H9 (cell line): ENCODE measurements at regions not wholly inside any gene's neighbourhood (a gene's known extent, or its start where the extent isn't known, plus 50 kb on each side); places are given as distances from the start of the nearest gene placed in this dataset.

Experiments used
- DNase-seq: peaks from one replicate; pipeline ENCODE4 v3.0.0-alpha.2; 2017
- H2AFZ ChIP-seq: one replicate; pipeline ENCODE4 v1.6.1; 2013; ENCODE audit warnings: mild to moderate bottlenecking, low read length, control low read depth, moderate library complexity
- H2AK5ac ChIP-seq: 2 replicates; pipeline ENCODE4 v1.6.1; 2013; ENCODE audit warnings: low read length, control low read depth, mixed read lengths; ENCODE audit not compliant: insufficient read length
- H2BK120ac ChIP-seq: one replicate; pipeline ENCODE4 v1.6.1; 2013; ENCODE audit warnings: low read depth, mild to moderate bottlenecking, low read length, control low read depth, inconsistent platforms; ENCODE audit not compliant: poor library complexity, severe bottlenecking
- H2BK12ac ChIP-seq: 2 replicates; pipeline ENCODE4 v1.6.1; 2013; ENCODE audit warnings: low read length, control low read depth, mixed read lengths, low read depth; ENCODE audit not compliant: insufficient read length
- H2BK15ac ChIP-seq: 2 replicates; pipeline ENCODE4 v1.6.1; 2013; ENCODE audit warnings: low read depth, low read length, control low read depth
- H2BK20ac ChIP-seq: one replicate; pipeline ENCODE4 v1.6.1; 2013; ENCODE audit warnings: low read depth, mild to moderate bottlenecking, low read length, control low read depth, inconsistent platforms; ENCODE audit not compliant: poor library complexity, severe bottlenecking
- H2BK5ac ChIP-seq: 2 replicates; pipeline ENCODE4 v1.6.1; 2013; ENCODE audit warnings: low read length, control low read depth, mixed read lengths; ENCODE audit not compliant: insufficient read length
- H3K14ac ChIP-seq: 2 replicates; pipeline ENCODE4 v1.6.1; 2013; ENCODE audit warnings: low read length, control low read depth; ENCODE audit not compliant: insufficient read depth
- H3K18ac ChIP-seq: 2 replicates; pipeline ENCODE4 v1.6.1; 2013; ENCODE audit warnings: low read depth, mild to moderate bottlenecking, mixed read lengths, low read length, control low read depth; ENCODE audit not compliant: insufficient read length
- H3K23ac ChIP-seq: 2 replicates; pipeline ENCODE4 v1.6.1; 2013; ENCODE audit warnings: low read length, control low read depth, mixed read lengths, low read depth; ENCODE audit not compliant: insufficient read length
- H3K23me2 ChIP-seq: 2 replicates; pipeline ENCODE4 v1.6.1; 2013; ENCODE audit warnings: low read depth, mild to moderate bottlenecking, mixed read lengths, low read length, control low read depth; ENCODE audit not compliant: insufficient read length, poor library complexity, severe bottlenecking
- H3K27ac ChIP-seq: 2 replicates; pipeline ENCODE4 v1.5.1; 2013; ENCODE audit warnings: low read length, control low read depth, mixed read lengths, low read depth; ENCODE audit not compliant: insufficient read length
- H3K27me3 ChIP-seq: 2 replicates; pipeline ENCODE4 v1.6.1; 2013; ENCODE audit warnings: low read length, control low read depth, inconsistent platforms; ENCODE audit not compliant: insufficient read depth
- H3K4ac ChIP-seq: 2 replicates; pipeline ENCODE4 v1.6.1; 2013; ENCODE audit warnings: low read depth, mild to moderate bottlenecking, control low read depth, inconsistent platforms, low read length, moderate library complexity
- H3K4me1 ChIP-seq: 2 replicates; pipeline ENCODE4 v1.6.1; 2013; ENCODE audit warnings: low read length, control low read depth, inconsistent platforms; ENCODE audit not compliant: insufficient read depth
- H3K4me2 ChIP-seq: 2 replicates; pipeline ENCODE4 v1.6.1; 2013; ENCODE audit warnings: low read length, control low read depth, mixed read lengths; ENCODE audit not compliant: insufficient read length, insufficient read depth
- H3K56ac ChIP-seq: 2 replicates; pipeline ENCODE4 v1.6.1; 2013; ENCODE audit warnings: low read depth, mild to moderate bottlenecking, mixed read lengths, low read length, control low read depth; ENCODE audit not compliant: insufficient read length
- H3K79me1 ChIP-seq: 2 replicates; pipeline ENCODE4 v1.6.1; 2013; ENCODE audit warnings: low read depth, mild to moderate bottlenecking, moderate library complexity, low read length, control low read depth, inconsistent platforms; ENCODE audit not compliant: insufficient read depth, poor library complexity, severe bottlenecking
- H3K79me2 ChIP-seq: 2 replicates; pipeline ENCODE4 v1.6.1; 2013; ENCODE audit warnings: low read length, control low read depth, inconsistent platforms; ENCODE audit not compliant: insufficient read depth
- H3K9ac ChIP-seq: 2 replicates; pipeline ENCODE4 v1.6.1; 2013; ENCODE audit warnings: low read length, control low read depth, mixed read lengths; ENCODE audit not compliant: insufficient read length; ENCODE audit errors: extremely low read depth
- H3K9me3 ChIP-seq: one replicate; pipeline ENCODE4 v1.6.1; 2013; ENCODE audit warnings: low read depth, low read length, inconsistent platforms; ENCODE audit not compliant: control insufficient read depth
- H3T11ph ChIP-seq: one replicate; pipeline ENCODE4 v1.6.1; 2013; ENCODE audit warnings: mild to moderate bottlenecking, low read length, control low read depth, inconsistent platforms
- H4K20me1 ChIP-seq: one replicate; pipeline ENCODE4 v1.6.1; 2013; ENCODE audit not compliant: control insufficient read depth, insufficient read length, insufficient read depth
- H4K5ac ChIP-seq: 2 replicates; pipeline ENCODE4 v1.6.1; 2013; ENCODE audit warnings: low read depth, mild to moderate bottlenecking, mixed read lengths, low read length, control low read depth; ENCODE audit not compliant: insufficient read length
- H4K8ac ChIP-seq: replicated peaks from 2 replicates; pipeline ENCODE4 v1.6.1; 2013; ENCODE audit warnings: low read length, control low read depth, mixed read lengths, low read depth; ENCODE audit not compliant: insufficient read length
- H4K91ac ChIP-seq: 2 replicates; pipeline ENCODE4 v1.6.1; 2013; ENCODE audit warnings: low read depth, mild to moderate bottlenecking, moderate library complexity, mixed read lengths, low read length, control low read depth; ENCODE audit not compliant: insufficient read length
- H3K27ac Mint-ChIP-seq, 3 experiments: 2 replicates in 2 of 3; 3 replicates in 1 of 3; pipeline ENCODE4 v1.8.0; 2020 to 2021; ENCODE audit warnings: mixed read lengths in 3 of 3, mild to moderate bottlenecking in 1 of 3, moderate library complexity in 1 of 3
- H3K27me3 Mint-ChIP-seq: 2 replicates; pipeline ENCODE4 v1.8.0; 2021; ENCODE audit warnings: low read depth, mild to moderate bottlenecking, moderate library complexity, mixed read lengths
- H3K36me3 Mint-ChIP-seq, 3 experiments: 2 replicates in 2 of 3; 3 replicates in 1 of 3; pipeline ENCODE4 v1.8.0; 2020 to 2021; ENCODE audit warnings: low read depth in 3 of 3, mixed read lengths in 3 of 3; ENCODE audit not compliant: insufficient read depth in 1 of 3
- H3K4me1 Mint-ChIP-seq, 2 experiments: 2 replicates each; pipeline ENCODE4 v1.8.0; 2020; ENCODE audit warnings: mixed read lengths in 2 of 2
- H3K4me3 Mint-ChIP-seq, 2 experiments: 2 replicates in 1 of 2; 3 replicates in 1 of 2; pipeline ENCODE4 v1.8.0; 2020 to 2021; ENCODE audit warnings: mild to moderate bottlenecking in 2 of 2, mixed read lengths in 2 of 2, moderate library complexity in 1 of 2
- H3K9me3 Mint-ChIP-seq, 2 experiments: 2 replicates in 1 of 2; 3 replicates in 1 of 2; pipeline ENCODE4 v1.8.0; 2020; ENCODE audit warnings: mild to moderate bottlenecking in 2 of 2, mixed read lengths in 2 of 2, moderate library complexity in 1 of 2
- CTCF ChIP-seq: fragments of 200-600 bp; sonication (generic); conservative IDR thresholded peaks from 3 replicates; pipeline ENCODE4 v1.8.0; 2021; ENCODE audit warnings: antibody characterized with exemption, mild to moderate bottlenecking
- WGBS: extraction: QIAGEN DNeasy Blood & Tissue Kit; methylation state at CpG from one replicate; pipeline ENCODE4 v1.1.7; 2013; ENCODE audit warnings: missing lambda C conversion rate, low lambda C conversion rate, mixed read lengths; ENCODE audit not compliant: insufficient read length; ENCODE audit errors: extremely low coverage; 5-methylcytosine and 5-hydroxymethylcytosine counted together

- no peak overlapping the region for H3K18ac ChIP-seq
- no peak for TF ChIP-seq CTCF
- H2BK120ac ChIP-seq = no peak overlapping the region
- H3K4me3 Mint-ChIP-seq = no peak overlapping the region
- no peak overlapping the region for H4K8ac ChIP-seq
- H3K4me1 ChIP-seq = 0 out of 2 replicates have a peak, but pooled peaks cover 2% of the 10 kb centered on the region
- H3K27ac ChIP-seq = no peak overlapping the region
- no peak overlapping the region for H4K5ac ChIP-seq
- no peak overlapping the region for H3K14ac ChIP-seq
- H3K79me2 ChIP-seq = no peaks in the 10 kb centered on the region
- no peaks in the 10 kb centered on the region for H4K20me1 ChIP-seq
- H2BK15ac ChIP-seq = no peak overlapping the region
- H3K56ac ChIP-seq = no peak overlapping the region
- H3K27me3 ChIP-seq = no peaks in the 10 kb centered on the region
- no CpG with 5 or more reads among the region's 3 CpGs for WGBS
- no peak overlapping the region for H3K9ac ChIP-seq
- no peak overlapping the region for H3T11ph ChIP-seq
- no peaks in the 10 kb centered on the region for H3K9me3 Mint-ChIP-seq
- H3K27me3 Mint-ChIP-seq = no peaks in the 10 kb centered on the region
- no peak for DNase-seq
- H4K91ac ChIP-seq = no peak overlapping the region
- no peaks in the 10 kb centered on the region for H3K9me3 ChIP-seq
- H3K23me2 ChIP-seq = no peaks in the 10 kb centered on the region
- H3K4me1 Mint-ChIP-seq = peaks cover 0 to 6% of the 10 kb centered on the region in 2 experiments; a peak in 2 of 4 replicates
- no peak overlapping the region for H2BK12ac ChIP-seq
- no peak overlapping the region for H3K27ac Mint-ChIP-seq
- H2AK5ac ChIP-seq = no peak overlapping the region
- H3K36me3 Mint-ChIP-seq = no peaks in the 10 kb centered on the region
- no peaks in the 10 kb centered on the region for H3K79me1 ChIP-seq
- no peak overlapping the region for H2BK5ac ChIP-seq
- no peak overlapping the region for H3K23ac ChIP-seq
- no peak overlapping the region for H2AFZ ChIP-seq
- no peak overlapping the region for H2BK20ac ChIP-seq
- no peak overlapping the region for H3K4me2 ChIP-seq
- no peak overlapping the region for H3K4ac ChIP-seq
Observed at GRCh38 chr13:69319656-69320055, 788.0 kb upstream of the ATXN8OS start.
